LNCAP (cell line): ENCODE measurements at regions not wholly inside any gene's neighbourhood (a gene's known extent, or its start where the extent isn't known, plus 50 kb on each side); places are given as distances from the start of the nearest gene placed in this dataset.

Experiments used
- TF ChIP-seq, protein P1 (sequence below): fragments of 450-650 bp; IDR thresholded peaks from 2 replicates; pipeline ENCODE4 v1.5.1; 2017; ENCODE audit warnings: mild to moderate bottlenecking

DNA sequence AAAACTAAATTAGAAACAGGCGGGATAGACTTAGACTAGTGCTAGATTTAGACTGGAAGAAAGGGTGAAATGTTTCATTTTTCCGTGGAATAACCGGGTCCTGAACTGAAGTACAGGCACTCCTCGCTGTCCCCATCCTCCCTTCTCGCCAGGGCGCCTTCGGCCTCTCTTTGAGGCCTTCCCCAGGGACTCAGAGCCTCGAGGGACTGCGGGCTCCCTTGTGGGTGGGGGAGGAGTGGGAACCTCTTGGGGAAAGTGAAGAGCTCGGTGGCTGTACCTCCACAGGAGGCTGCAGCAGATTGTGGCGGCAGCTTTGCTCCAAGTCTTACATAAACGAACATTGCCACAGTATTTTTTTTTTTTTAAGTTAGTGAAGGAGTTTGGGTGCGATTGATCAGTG is 1988.8 kb upstream of the FLRT2 start:
- TF ChIP-seq, protein P1, sequence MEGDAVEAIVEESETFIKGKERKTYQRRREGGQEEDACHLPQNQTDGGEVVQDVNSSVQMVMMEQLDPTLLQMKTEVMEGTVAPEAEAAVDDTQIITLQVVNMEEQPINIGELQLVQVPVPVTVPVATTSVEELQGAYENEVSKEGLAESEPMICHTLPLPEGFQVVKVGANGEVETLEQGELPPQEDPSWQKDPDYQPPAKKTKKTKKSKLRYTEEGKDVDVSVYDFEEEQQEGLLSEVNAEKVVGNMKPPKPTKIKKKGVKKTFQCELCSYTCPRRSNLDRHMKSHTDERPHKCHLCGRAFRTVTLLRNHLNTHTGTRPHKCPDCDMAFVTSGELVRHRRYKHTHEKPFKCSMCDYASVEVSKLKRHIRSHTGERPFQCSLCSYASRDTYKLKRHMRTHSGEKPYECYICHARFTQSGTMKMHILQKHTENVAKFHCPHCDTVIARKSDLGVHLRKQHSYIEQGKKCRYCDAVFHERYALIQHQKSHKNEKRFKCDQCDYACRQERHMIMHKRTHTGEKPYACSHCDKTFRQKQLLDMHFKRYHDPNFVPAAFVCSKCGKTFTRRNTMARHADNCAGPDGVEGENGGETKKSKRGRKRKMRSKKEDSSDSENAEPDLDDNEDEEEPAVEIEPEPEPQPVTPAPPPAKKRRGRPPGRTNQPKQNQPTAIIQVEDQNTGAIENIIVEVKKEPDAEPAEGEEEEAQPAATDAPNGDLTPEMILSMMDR = no peak

DNA sequence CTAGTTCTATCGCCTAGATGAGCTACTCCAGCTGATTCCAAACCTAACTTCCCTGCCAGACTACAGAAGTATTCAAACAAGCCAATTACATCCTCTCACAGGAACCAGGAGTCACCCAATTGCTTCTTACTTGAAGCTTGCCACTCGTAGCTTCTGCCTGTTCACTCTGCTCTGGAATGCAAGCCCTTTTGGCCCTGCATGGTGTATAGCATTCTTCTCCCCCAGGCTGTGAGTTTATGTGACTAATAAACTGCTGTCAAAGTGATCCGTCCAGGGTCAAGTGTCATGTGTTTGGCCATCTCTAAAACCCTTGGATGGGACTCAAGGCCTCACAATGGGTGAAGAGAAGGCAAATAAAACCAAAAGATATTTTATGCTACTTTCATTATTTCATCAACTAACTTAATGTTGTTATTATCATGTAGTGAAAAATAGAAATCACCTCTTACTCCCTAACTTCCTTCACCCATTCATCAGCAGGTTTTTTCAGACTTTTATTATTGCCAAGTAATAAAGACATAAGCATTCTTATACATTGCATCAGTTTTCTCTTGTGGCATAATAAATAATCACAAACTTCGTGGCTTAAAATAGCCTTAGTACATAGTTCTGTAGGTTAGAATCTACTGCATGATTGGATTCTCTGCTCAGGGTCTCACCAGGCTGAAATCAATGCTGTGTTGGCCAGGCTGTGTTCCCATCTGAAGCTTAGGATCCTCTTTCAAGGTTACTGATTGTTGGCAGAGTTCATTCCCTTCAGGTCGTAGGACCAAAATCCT is 1981.7 kb upstream of the FLRT2 start:
- TF ChIP-seq, protein P1 = no peak

DNA sequence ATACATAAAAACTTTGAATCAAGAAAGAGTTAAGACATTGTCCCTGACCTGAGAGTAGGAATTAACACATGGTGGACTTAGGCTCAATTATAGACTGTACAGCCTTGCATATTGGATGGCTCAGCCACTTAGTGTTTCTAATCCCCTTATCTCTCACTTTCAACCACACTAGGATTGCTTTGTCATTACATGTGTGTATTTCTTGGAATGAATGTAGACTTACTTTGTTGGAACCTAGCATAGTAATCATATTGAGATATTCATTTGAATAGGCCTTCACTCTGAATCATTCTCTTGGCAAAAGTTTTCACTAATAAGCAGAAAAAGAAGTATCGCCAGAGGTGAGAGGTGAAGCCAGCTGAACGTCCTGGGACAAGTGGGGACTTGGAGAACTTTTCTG is 1973.9 kb upstream of the FLRT2 start:
- TF ChIP-seq, protein P1 = no peak

DNA sequence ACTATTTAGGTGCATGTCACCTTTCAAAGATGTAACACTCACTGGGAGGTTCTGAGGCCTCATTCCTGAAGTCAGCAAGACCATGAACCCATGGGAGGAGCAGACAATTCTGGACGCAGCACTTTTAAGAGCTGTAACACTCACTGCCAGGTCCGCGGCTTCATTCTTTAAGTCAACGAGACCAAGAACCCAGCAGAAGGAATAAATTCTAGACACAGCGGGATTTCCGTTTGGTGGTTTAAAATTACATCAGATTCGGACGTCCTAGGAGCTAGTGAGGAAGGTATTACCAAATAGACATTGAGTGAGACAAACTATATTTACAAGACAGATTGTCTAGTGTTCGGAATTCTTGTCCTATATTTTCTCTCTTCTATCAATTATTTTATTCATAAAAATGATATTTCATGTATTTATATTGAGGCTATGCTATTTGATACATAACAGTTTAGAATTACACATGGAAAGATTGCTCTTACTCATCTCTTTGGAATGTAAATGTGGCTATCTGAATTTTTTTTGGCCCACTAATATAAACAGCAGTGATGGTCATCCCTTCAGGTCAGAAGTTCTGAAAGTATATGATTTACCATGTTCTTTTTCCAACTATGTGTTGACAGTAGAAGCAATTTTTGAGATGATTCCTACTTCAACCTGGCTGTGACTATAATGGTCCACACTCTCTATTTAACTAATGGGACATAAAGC is 1973.0 kb upstream of the FLRT2 start:
- TF ChIP-seq, protein P1 = no peak

DNA sequence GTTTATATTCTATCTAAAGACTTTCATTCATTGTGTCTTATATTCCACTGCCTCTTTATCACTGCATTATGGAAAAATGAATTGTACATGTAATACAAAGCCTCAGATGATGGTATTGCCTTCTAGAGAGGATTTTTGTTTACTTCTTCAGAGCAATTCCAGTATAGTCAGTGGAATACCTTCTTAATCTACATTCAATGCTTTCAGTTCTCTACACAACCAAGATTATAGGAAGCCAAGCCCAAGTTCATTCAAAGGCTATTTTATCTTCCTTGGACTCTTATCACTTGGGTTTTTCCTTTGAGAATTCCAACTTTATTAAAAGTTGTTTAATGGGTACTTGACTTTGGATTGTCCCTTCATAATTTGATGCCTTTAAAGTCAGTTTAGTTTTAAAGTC is 1971.0 kb upstream of the FLRT2 start:
- TF ChIP-seq, protein P1 = no peak

DNA sequence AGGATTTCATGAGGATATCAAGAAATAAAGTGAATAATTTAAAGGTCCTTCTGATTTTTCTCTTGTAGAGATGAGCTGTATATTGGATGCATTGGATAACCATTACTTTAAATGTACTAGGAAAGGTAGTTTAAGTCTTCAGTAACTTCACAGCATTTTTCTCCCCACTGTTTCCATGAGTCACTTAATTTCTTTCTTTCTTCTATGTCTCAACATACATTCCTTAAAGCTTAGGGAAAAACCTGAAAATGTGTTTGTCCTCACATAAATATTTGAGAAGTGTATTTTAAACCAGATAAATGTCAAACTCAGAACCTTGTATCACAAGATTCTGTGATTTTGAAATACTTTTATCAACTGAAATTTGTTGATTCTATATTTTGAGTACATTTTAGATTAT is 1970.2 kb upstream of the FLRT2 start:
- TF ChIP-seq, protein P1 = no peak

DNA sequence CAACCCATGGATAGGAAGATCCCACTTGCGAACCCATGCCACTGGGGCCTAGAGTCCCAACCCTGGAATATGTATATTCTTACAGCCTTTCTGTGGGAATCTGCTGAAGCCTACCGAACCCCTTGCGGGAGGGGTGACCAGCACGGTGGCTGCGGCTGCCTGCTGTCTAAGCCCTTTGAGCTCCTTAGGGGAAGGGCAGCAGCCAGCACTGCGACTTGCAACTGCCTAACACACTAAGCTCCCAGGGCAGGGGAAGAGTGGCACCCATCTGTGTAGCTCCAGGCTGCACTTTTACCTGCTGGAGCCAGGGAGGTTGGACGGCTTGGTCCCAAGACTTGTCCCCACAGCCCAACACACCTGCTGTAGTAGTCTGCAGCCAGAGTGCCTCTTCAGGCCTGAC is 1968.7 kb upstream of the FLRT2 start:
- TF ChIP-seq, protein P1 = no peak
